ENCODE measurements at regions not wholly inside any gene's neighbourhood (a gene's known extent, or its start where the extent isn't known, plus 50 kb on each side); places are given as distances from the start of the nearest gene placed in this dataset.

GRCh38 chr3:103075282-103075681 lies 640.5 kb downstream of the ZPLD1 start:
- intact Hi-C loops (cut with DNase I), result no loop called here
- H3K36me3 ChIP-seq (ENCODE audit: control insufficient read depth in 2 of 3, insufficient read depth in 3 of 3, low read length in 3 of 3), result no peaks in the 10 kb centered on the region
- H3K27ac ChIP-seq (ENCODE audit: low read depth in 2 of 2, low read length in 2 of 2), result no peak overlapping the region
- H3K9ac ChIP-seq (ENCODE audit: low read length in 3 of 3), result no peak overlapping the region
- FAIRE-seq, result no peak
- DNase-seq, result no peak
- TF ChIP-seq CTCF (IDR thresholded peaks at IDR 0.05; ENCODE audit: borderline replicate concordance, extremely low read depth, insufficient read depth), result no peak
- no peaks in the 10 kb centered on the region for H3K27me3 ChIP-seq (ENCODE audit: control insufficient read depth, insufficient read depth, low read length)
- no peaks in the 10 kb centered on the region for H3K9me3 ChIP-seq (ENCODE audit: control insufficient read depth in 2 of 3, insufficient read depth in 1 of 3, low read length in 3 of 3)
- no peak overlapping the region for H3K4me3 ChIP-seq (ENCODE audit: low read length in 3 of 3)
- H3K4me1 ChIP-seq (ENCODE audit: control insufficient read depth in 2 of 3, insufficient read depth in 2 of 3, low read depth in 1 of 3, low read length in 3 of 3), result peaks cover 0 to 10% (median 0%) of the 10 kb centered on the region in 3 donors

GRCh38 chr3:103077910-103078309 lies 643.1 kb downstream of the ZPLD1 start:
- TF ChIP-seq CTCF (IDR thresholded peaks at IDR 0.05; ENCODE audit: borderline replicate concordance, extremely low read depth, insufficient read depth), result no peak
- Histone ChIP-seq H3K4me1 (ENCODE audit: control insufficient read depth in 2 of 3, insufficient read depth in 2 of 3, low read depth in 1 of 3, low read length in 3 of 3) (peaks cover 0 to 16% (median 0%) of the 10 kb centered on the region in 3 donors), H3K9ac (ENCODE audit: low read length in 3 of 3) (no peak overlapping the region), H3K4me3 (ENCODE audit: low read length in 3 of 3) (peak overlapping the region in 1 of 3 donors; percentile 19), H3K27ac (ENCODE audit: low read depth in 2 of 2, low read length in 2 of 2) (peak overlapping the region; percentile 40 to 74), H3K27me3 (ENCODE audit: control insufficient read depth, insufficient read depth, low read length) (no peaks in the 10 kb centered on the region), H3K9me3 (ENCODE audit: control insufficient read depth in 2 of 3, insufficient read depth in 1 of 3, low read length in 3 of 3) (peaks cover 0 to 4% (median 0%) of the 10 kb centered on the region in 3 donors), H3K36me3 (ENCODE audit: control insufficient read depth in 2 of 3, insufficient read depth in 3 of 3, low read length in 3 of 3) (no peaks in the 10 kb centered on the region)
- FAIRE-seq (peak; percentile 80), DNase-seq (peak in 2 of 5 donors; percentile 27 to 61)
- intact Hi-C loops (cut with DNase I), result no loop called here

- FAIRE-seq, result no peak
These were observed 647.7 kb downstream of the ZPLD1 start for GRCh38 chr3:103082501-103082900.

More at GRCh38 chr3:103082501-103082900, 647.7 kb downstream of the ZPLD1 start:
- Histone ChIP-seq H3K4me1 (ENCODE audit: control insufficient read depth in 2 of 3, insufficient read depth in 2 of 3, low read depth in 1 of 3, low read length in 3 of 3) (peaks cover 2 to 34% (median 2%) of the 10 kb centered on the region in 3 donors), H3K27me3 (ENCODE audit: control insufficient read depth, insufficient read depth, low read length) (no peaks in the 10 kb centered on the region), H3K9ac (ENCODE audit: low read length in 3 of 3) (no peak overlapping the region), H3K4me3 (ENCODE audit: low read length in 3 of 3) (no peak overlapping the region), H3K27ac (ENCODE audit: low read depth in 2 of 2, low read length in 2 of 2) (no peak overlapping the region), H3K9me3 (ENCODE audit: control insufficient read depth in 2 of 3, insufficient read depth in 1 of 3, low read length in 3 of 3) (peaks cover 0 to 4% (median 0%) of the 10 kb centered on the region in 3 donors), H3K36me3 (ENCODE audit: control insufficient read depth in 2 of 3, insufficient read depth in 3 of 3, low read length in 3 of 3) (no peaks in the 10 kb centered on the region)
- TF ChIP-seq CTCF (IDR thresholded peaks at IDR 0.05; ENCODE audit: borderline replicate concordance, extremely low read depth, insufficient read depth), result no peak
- intact Hi-C loops (cut with DNase I), result no loop called here
- DNase-seq, result no peak
